GM20000 (cell line): ENCODE measurements at regions not wholly inside any gene's neighbourhood (a gene's known extent, or its start where the extent isn't known, plus 50 kb on each side); places are given as distances from the start of the nearest gene placed in this dataset.

ENCODE experiments used
- DNase-seq: peaks from one replicate; pipeline ENCODE4 v3.0.0; 2012; ENCODE audit warnings: low spot score
- CTCF ChIP-seq: IDR thresholded peaks from 2 replicates; pipeline ENCODE4 v1.5.1; 2012; ENCODE audit warnings: mild to moderate bottlenecking, control low read depth; ENCODE audit errors: extremely low read depth, missing control alignments

DNA sequence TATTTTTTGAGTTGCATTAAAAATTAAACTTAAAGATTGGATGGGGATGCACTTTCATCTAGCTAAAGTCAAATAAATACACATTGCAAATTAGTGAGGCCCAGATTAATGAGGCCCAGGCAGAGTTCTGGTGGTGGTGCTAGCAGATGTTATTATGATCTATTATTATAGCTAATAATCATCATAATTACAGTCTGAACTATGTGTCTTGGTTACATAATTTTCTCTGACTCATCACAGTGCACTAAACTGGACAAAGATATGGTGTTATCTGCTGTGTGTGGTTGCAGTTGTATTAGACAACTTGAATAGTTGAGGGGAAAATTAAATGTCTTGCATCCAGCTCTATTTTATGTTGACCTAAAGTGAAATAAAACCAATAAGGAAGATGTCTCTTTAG lies 568.8 kb downstream of the TLR4 start:
- DNase-seq: no peak
- no peak for TF ChIP-seq CTCF

GRCh38 chr9:118276784-118277183 lies 572.6 kb downstream of the TLR4 start:
- no peak for DNase-seq
- no peak for TF ChIP-seq CTCF

GRCh38 chr9:118281772-118282171 lies 577.6 kb downstream of the TLR4 start:
- TF ChIP-seq CTCF: no peak
- DNase-seq: no peak

- no peak for TF ChIP-seq CTCF
These were observed 579.3 kb downstream of the TLR4 start for GRCh38 chr9:118283488-118283887.

DNA sequence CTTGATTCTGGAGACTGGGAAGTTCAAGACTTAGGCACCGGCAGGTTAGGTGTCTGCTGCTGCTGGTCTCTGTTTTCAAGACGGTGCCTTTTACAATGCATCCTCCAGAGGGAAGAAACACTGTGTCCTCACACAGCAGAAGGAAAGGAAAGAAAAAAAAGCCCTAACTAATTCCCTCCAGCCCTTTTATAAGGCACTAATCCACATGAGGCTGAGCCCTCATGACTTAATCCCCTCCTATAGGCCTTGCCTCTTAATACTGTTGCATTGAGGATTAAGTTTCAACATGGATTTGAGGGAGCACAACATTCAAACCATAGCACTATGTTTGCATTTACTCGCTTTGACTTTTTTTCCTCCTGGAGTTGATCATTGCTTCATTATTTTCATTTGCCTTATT lies 585.9 kb downstream of the TLR4 start:
- DNase-seq: no peak
- TF ChIP-seq CTCF: no peak

More at GRCh38 chr9:118283488-118283887, 579.3 kb downstream of the TLR4 start:
- DNase-seq: no peak

- no peak for DNase-seq
- TF ChIP-seq CTCF: no peak
These were observed 591.2 kb downstream of the TLR4 start for GRCh38 chr9:118295413-118295812.

DNA sequence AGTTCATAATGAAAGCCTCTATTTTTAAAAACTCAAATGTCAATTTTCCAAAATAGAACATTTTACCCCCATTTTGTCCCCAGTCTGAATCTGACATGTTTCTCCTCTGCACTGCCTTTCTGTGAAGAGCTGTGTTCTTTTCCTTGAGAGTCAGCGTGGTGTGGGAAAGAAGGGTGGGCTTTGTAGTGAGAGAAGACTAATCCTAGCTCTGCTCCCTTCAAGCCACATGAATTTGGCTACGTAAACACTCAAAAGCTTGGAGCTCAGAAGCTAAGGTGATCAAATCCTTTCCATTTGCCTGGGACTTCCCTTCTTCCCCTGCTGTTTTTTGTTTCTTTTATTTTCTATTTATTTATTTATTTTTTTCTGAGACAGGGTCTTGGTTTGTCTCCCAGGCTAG lies 598.5 kb downstream of the TLR4 start:
- TF ChIP-seq CTCF: no peak
- DNase-seq: no peak
